A549 (cell line): ENCODE measurements at regions not wholly inside any gene's neighbourhood (a gene's known extent, or its start where the extent isn't known, plus 50 kb on each side); places are given as distances from the start of the nearest gene placed in this dataset.
A peak's percentile ranks its signal among the peaks of the same experiment; 100 is the strongest.

Experiments used
- ATAC-seq, 2 experiments: fragments of 200-7000 bp in 1 of 2; fragments of >200 bp in 1 of 2; cut with Nextera tagmentation in 1 of 2; cut with Tn5 transposase in 1 of 2; 3 replicates each; pipeline versions ENCODE4 v1.8.0 to v1.9.1; 2018 to 2020; ENCODE audit warnings: mild to moderate bottlenecking in 1 of 2, moderate library complexity in 1 of 2
- CTCF ChIA-PET: fragments of 300-600 bp; sonication (Branson Sonifier 250); formaldehyde crosslinking; extraction: SDS; loops from one replicate; lab custom pipeline; 2021; ENCODE audit warnings: antibody characterized with exemption, inconsistent platforms; lab: Yijun Ruan, JAX
- POLR2A ChIA-PET: fragments of 350-600 bp; formaldehyde crosslinking; extraction: SDS; loops from one replicate; lab custom pipeline; 2021; ENCODE audit warnings: antibody characterized with exemption, inconsistent platforms; lab: Yijun Ruan, JAX
- DNase-seq, 2 experiments: peaks; one replicate each; pipeline versions ENCODE4 v3.0.0 to v3.0.0-alpha.2; 2011 to 2016; ENCODE audit warnings: low read depth in 1 of 2, low spot score in 1 of 2
- FAIRE-seq: peaks from 2 replicates; lab custom pipeline; 2011; peaks lifted over from hg19 to GRCh38; lab: Jason Lieb, UNC
- H3K27ac ChIP-seq, 2 experiments: fragments of >200 bp; sonication (Bioruptor Twin); formaldehyde crosslinking; 3 replicates each; pipeline ENCODE4 v1.5.1; 2016 to 2017
- H3K4me1 ChIP-seq: fragments of >200 bp; sonication (Bioruptor Twin); formaldehyde crosslinking; 3 replicates; pipeline ENCODE4 v1.6.1; 2016
- H3K4me2 ChIP-seq: fragments of >200 bp; sonication (Bioruptor Twin); formaldehyde crosslinking; 3 replicates; pipeline ENCODE4 v1.6.1; 2016
- H3K4me3 ChIP-seq: fragments of >200 bp; sonication (Bioruptor Twin); formaldehyde crosslinking; 3 replicates; pipeline ENCODE4 v1.5.1; 2016
- H3K9me3 ChIP-seq: fragments of >200 bp; sonication (Bioruptor Twin); formaldehyde crosslinking; 3 replicates; pipeline ENCODE4 v1.6.1; 2016
- CBX2 ChIP-seq: fragments of 200-600 bp; sonication (generic); IDR thresholded peaks from 2 replicates; pipeline ENCODE4 v1.6.1; 2016; ENCODE audit warnings: low read depth, mild to moderate bottlenecking, borderline replicate concordance
- CHD2 ChIP-seq: fragments of 150-350 bp; IDR thresholded peaks from 2 replicates; pipeline ENCODE4 v1.6.1; 2014; ENCODE audit warnings: low read length; ENCODE audit not compliant: partially characterized antibody
- CHD4 ChIP-seq: fragments of 200-600 bp; sonication (generic); IDR thresholded peaks from 2 replicates; pipeline ENCODE4 v1.6.1; 2016; ENCODE audit warnings: antibody characterized with exemption, mild to moderate bottlenecking, borderline replicate concordance
- EHF ChIP-seq: fragments of 250-450 bp; sonication (Bioruptor Pico); IDR thresholded peaks from 2 replicates; pipeline ENCODE4 v1.5.0; 2020; ENCODE audit warnings: mild to moderate bottlenecking
- ESRRA ChIP-seq: fragments of 150-350 bp; IDR thresholded peaks from 2 replicates; pipeline ENCODE4 v1.6.1; 2014; ENCODE audit warnings: mild to moderate bottlenecking, low read length, borderline replicate concordance
- GATA3 ChIP-seq: IDR thresholded peaks from 2 replicates; pipeline ENCODE4 v1.6.1; 2012; ENCODE audit warnings: borderline replicate concordance
- HOXA7 ChIP-seq: fragments of 250-450 bp; sonication (Bioruptor Pico); IDR thresholded peaks from 2 replicates; pipeline ENCODE4 v1.5.0; 2020; ENCODE audit warnings: mild to moderate bottlenecking, moderate library complexity
- JUN ChIP-seq, 2 experiments: fragments of >200 bp; sonication (Bioruptor Twin); formaldehyde crosslinking; IDR thresholded peaks; 2 replicates in 1 of 2; 3 replicates in 1 of 2; pipeline ENCODE4 v1.6.1; 2016 to 2017
- MAFK ChIP-seq: fragments of 450-650 bp; IDR thresholded peaks from 2 replicates; pipeline ENCODE4 v1.6.1; 2014; ENCODE audit not compliant: partially characterized antibody
- MYC ChIP-seq: IDR thresholded peaks from 2 replicates; pipeline ENCODE4 v1.6.1; 2012; ENCODE audit warnings: mild to moderate bottlenecking, inconsistent platforms, low read length, improper control_type of control experiment, borderline replicate concordance
- NFE2L2 ChIP-seq: fragments of 150-350 bp; conservative IDR thresholded peaks from 2 replicates; pipeline ENCODE4 v1.6.1; 2014; ENCODE audit warnings: low read length
- NPAS2 ChIP-seq: fragments of 250-450 bp; sonication (Bioruptor Pico); IDR thresholded peaks from 2 replicates; pipeline ENCODE4 v1.8.0; 2022; ENCODE audit warnings: mild to moderate bottlenecking, moderate library complexity, borderline replicate concordance
- NR3C1 ChIP-seq: fragments of >200 bp; sonication (Bioruptor Twin); formaldehyde crosslinking; IDR thresholded peaks from 3 replicates; pipeline ENCODE4 v1.6.1; 2017
- PHF8 ChIP-seq: fragments of 200-600 bp; sonication (generic); IDR thresholded peaks from 2 replicates; pipeline ENCODE4 v1.6.1; 2016; ENCODE audit warnings: low read depth, mild to moderate bottlenecking, antibody characterized with exemption, moderate library complexity, borderline replicate concordance
- POLR2AphosphoS2 ChIP-seq: conservative IDR thresholded peaks from 2 replicates; pipeline ENCODE4 v1.6.1; 2012; ENCODE audit warnings: low read length, improper control_type of control experiment, inconsistent platforms
- RAD21 ChIP-seq, 2 experiments: fragments of >200 bp in 1 of 2; sonication (Bioruptor Twin) in 1 of 2; formaldehyde crosslinking in 1 of 2; IDR thresholded peaks in 1 of 2; conservative IDR thresholded peaks in 1 of 2; 2 replicates in 1 of 2; 3 replicates in 1 of 2; pipeline ENCODE4 v1.6.1; 2012 to 2018; ENCODE audit warnings: inconsistent platforms in 1 of 2
- RARB ChIP-seq: fragments of 250-450 bp; sonication (Bioruptor Pico); IDR thresholded peaks from 2 replicates; pipeline ENCODE4 v1.8.0; 2021; ENCODE audit warnings: mild to moderate bottlenecking, moderate library complexity
- RNF2 ChIP-seq: fragments of 200-600 bp; sonication (generic); IDR thresholded peaks from 2 replicates; pipeline ENCODE4 v1.6.1; 2016; ENCODE audit warnings: low read depth, mild to moderate bottlenecking, antibody characterized with exemption, moderate library complexity, borderline replicate concordance
- SMC3 ChIP-seq: fragments of >200 bp; sonication (Bioruptor Twin); formaldehyde crosslinking; IDR thresholded peaks from 3 replicates; pipeline ENCODE4 v1.6.1; 2018; ENCODE audit warnings: inconsistent platforms
- ZC3H11A ChIP-seq: fragments of 450-650 bp; IDR thresholded peaks from 2 replicates; pipeline ENCODE4 v1.6.1; 2014; ENCODE audit warnings: antibody characterized with exemption, mild to moderate bottlenecking
- ZNF302 ChIP-seq: fragments of 250-450 bp; sonication (Bioruptor Pico); IDR thresholded peaks from 2 replicates; pipeline ENCODE4 v1.9.0; 2021; ENCODE audit warnings: inconsistent platforms, mild to moderate bottlenecking, moderate library complexity
- WGBS: methylation state at CpG from one replicate; pipeline ENCODE4 v1.1.6; 2017; ENCODE audit errors: missing lambda C conversion rate; 5-methylcytosine and 5-hydroxymethylcytosine counted together
- TF ChIP-seq, protein P1 (sequence below): fragments of 150-350 bp; IDR thresholded peaks from 2 replicates; pipeline ENCODE4 v1.6.1; 2014; ENCODE audit warnings: low read depth, mild to moderate bottlenecking, low read length

DNA sequence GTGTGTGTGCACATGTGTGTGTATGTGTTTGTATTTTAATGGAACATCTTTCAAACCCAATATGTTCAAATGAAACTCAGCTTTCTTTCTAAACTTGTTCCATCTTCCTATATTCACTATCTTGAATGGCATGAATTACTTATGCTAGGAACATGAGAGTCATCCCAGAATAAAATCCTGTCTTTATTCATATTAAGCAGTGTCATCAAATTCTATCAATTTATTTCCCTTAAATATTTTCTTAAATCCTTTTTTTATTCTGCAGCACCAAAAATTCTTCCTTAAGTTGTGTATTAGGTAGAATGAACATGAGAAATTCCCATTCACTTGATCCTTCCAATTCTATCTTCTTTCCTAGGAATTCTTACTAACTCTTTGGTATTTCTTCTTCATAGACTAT, 146.6 kb upstream of the PCDH15 start:
- Histone ChIP-seq H3K4me2 (no peak overlapping the region), H3K4me1 (no peaks in the 10 kb centered on the region), H3K4me3 (no peak overlapping the region), H3K27ac (no peak overlapping the region), H3K9me3 (no peaks in the 10 kb centered on the region)
- CTCF ChIA-PET: no interaction called here
- FAIRE-seq: no peak
- POLR2A ChIA-PET: no interaction called here
- ATAC-seq: no peak
- TF ChIP-seq HOXA7 (CRISPR knock-in tag) (no peak), ZC3H11A (no peak), GATA3 (no peak), MAFK (peak; percentile 50), CBX2 (no peak), RAD21 (conservative IDR thresholded peaks at IDR 0.05 in 1 of 2, IDR thresholded peaks at IDR 0.05 in 1 of 2) (no peak), SMC3 (no peak), CHD2 (no peak), ESRRA (no peak)
- DNase-seq: no peak

DNA sequence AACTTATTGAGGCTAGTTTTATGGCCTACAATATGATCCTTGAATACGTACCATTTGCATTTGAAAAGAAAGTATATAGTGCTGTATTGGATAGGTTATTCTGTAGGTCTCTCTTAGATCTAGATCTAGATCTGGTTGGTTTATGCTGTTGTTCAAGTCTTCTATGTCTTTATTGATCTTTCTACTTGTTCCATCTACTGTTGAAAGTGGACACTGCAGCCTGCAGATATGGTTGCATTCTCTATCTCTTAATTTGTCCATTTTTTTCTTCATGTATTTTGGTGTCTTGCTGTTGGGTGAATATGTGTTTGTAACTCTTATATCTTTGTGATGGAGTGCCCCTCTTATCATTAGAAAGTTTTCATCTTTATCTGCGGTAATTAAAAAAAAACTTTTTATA, 139.4 kb upstream of the PCDH15 start:
- FAIRE-seq (no peak), ATAC-seq (no peak)
- POLR2A ChIA-PET: no interaction called here
- 54% methylated on average over 2 of the region's 2 CpGs for WGBS
- TF ChIP-seq, protein P1, sequence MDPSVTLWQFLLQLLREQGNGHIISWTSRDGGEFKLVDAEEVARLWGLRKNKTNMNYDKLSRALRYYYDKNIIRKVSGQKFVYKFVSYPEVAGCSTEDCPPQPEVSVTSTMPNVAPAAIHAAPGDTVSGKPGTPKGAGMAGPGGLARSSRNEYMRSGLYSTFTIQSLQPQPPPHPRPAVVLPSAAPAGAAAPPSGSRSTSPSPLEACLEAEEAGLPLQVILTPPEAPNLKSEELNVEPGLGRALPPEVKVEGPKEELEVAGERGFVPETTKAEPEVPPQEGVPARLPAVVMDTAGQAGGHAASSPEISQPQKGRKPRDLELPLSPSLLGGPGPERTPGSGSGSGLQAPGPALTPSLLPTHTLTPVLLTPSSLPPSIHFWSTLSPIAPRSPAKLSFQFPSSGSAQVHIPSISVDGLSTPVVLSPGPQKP: no peak
- TF ChIP-seq RARB (CRISPR knock-in tag): no peak
- TF ChIP-seq, all 56 proteins: peak for 0
- H3K9me3 ChIP-seq: no peaks in the 10 kb centered on the region
- H3K4me2 ChIP-seq: no peak overlapping the region
- H3K4me3 ChIP-seq: no peak overlapping the region
- H3K4me1 ChIP-seq: no peaks in the 10 kb centered on the region
- CTCF ChIA-PET: no interaction called here
- peak in 1 of 2 experiments; percentile 0 for DNase-seq
- H3K27ac ChIP-seq: no peak overlapping the region

DNA sequence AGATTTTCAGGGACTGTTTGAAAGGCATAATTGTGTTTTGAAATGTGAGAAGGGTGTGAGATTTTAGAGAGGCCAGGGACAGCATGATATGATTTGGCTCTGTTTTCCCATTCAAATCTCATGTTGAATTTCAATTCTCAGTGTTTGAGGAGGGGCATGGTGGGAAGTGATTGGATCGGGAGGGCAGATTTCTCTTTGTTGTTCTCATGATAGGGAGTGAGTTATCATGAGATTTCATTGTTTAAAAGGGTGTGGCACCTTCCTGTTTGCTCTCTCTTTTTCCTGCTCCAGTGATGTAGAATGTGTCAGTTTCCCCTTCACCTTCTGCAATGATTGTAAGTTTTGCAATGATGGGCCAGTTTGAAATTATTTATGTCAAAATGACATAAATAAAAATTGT, 113.0 kb upstream of the PCDH15 start:
- Histone ChIP-seq H3K4me3 (no peak overlapping the region), H3K27ac (no peak overlapping the region), H3K9me3 (no peaks in the 10 kb centered on the region), H3K4me2 (no peak overlapping the region), H3K4me1 (no peaks in the 10 kb centered on the region)
- ChIA-PET POLR2A (no interaction called here), CTCF (no interaction called here)
- DNase-seq (no peak), ATAC-seq (no peak), FAIRE-seq (no peak)
- 5% methylated on average over 1 of the region's 1 CpG for WGBS
- TF ChIP-seq NFE2L2 (no peak), RNF2 (no peak), ZNF302 (CRISPR knock-in tag) (no peak), NPAS2 (CRISPR knock-in tag) (no peak), PHF8 (no peak), CHD4 (no peak), RAD21 (conservative IDR thresholded peaks at IDR 0.05 in 1 of 2, IDR thresholded peaks at IDR 0.05 in 1 of 2) (no peak), POLR2AphosphoS2 (no peak)

DNA sequence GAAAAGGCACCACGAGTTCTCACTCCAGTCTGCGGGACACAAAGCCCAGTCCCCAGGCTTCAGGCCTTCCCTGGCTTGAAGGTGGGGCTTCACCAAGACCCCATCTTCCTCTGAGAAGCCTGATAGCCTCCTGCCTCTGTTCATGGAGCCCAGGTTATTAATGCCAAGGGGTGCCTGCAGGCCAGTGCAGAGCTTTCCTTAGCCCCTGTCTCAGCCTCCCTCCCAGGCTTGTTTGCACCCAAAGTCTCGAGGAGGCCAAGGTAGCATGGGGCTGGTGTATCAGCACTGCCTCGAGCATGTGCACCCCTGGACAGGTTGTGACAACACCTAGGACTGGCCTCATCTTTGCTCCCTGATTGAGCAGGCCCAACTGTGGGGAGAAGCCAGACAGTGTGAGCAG, 108.1 kb upstream of the PCDH15 start:
- FAIRE-seq: no peak
- no peak overlapping the region for H3K4me3 ChIP-seq
- no peaks in the 10 kb centered on the region for H3K4me1 ChIP-seq
- H3K4me2 ChIP-seq: no peak overlapping the region
- no peak for DNase-seq
- no peak overlapping the region for H3K27ac ChIP-seq
- H3K9me3 ChIP-seq: no peaks in the 10 kb centered on the region
- TF ChIP-seq EHF: no peak
- TF ChIP-seq MYC: no peak
- no peak for TF ChIP-seq NPAS2 (CRISPR knock-in tag)
- no peak for TF ChIP-seq RARB (CRISPR knock-in tag)
- no peak for TF ChIP-seq NR3C1
- no peak for TF ChIP-seq JUN (IDR thresholded peaks at IDR 0.05)
- TF ChIP-seq, all 56 proteins: peak for 0
- ChIA-PET CTCF (no interaction called here), POLR2A (no interaction called here)
- 0% methylated on average over 3 of the region's 4 CpGs for WGBS
- no peak for ATAC-seq
